ENCODE measurements at regions not wholly inside any gene's neighbourhood (a gene's known extent, or its start where the extent isn't known, plus 50 kb on each side); places are given as distances from the start of the nearest gene placed in this dataset.

- ChIA-PET CTCF (no interaction called here), POLR2A (ENCODE audit: unreplicated experiment) (no interaction called here)
- H3K9me3 ChIP-seq (ENCODE audit: low read length) = no peaks in the 10 kb centered on the region
- no peaks in the 10 kb centered on the region for H3F3A ChIP-seq (ENCODE audit: low read length, unreplicated experiment)
- no peak for ATAC-seq
- no peak overlapping the region for H2AFZ ChIP-seq (ENCODE audit: low read length)
- no peaks in the 10 kb centered on the region for H3K79me2 ChIP-seq (ENCODE audit: low read length)
- no peaks in the 10 kb centered on the region for H3K4me1 ChIP-seq (ENCODE audit: insufficient read depth, low read length)
- intact Hi-C loops (cut with micrococcal nuclease) = no loop called here
- TF ChIP-seq EZH2phosphoT487 (IDR thresholded peaks at IDR 0.05; ENCODE audit: borderline replicate concordance, low read length) (no peak), CTCF (conservative IDR thresholded peaks at IDR 0.05; ENCODE audit: low read depth, low read length) (no peak), EZH2 (IDR thresholded peaks at IDR 0.05; ENCODE audit: low read length, unreplicated experiment) (no peak)
- no peak overlapping the region for H3K4me3 ChIP-seq (ENCODE audit: low read length)
- H3K27me3 ChIP-seq (ENCODE audit: low read length) = peaks cover 87% of the 10 kb centered on the region
- H3K9ac ChIP-seq (ENCODE audit: low read length) = no peak overlapping the region
- H3K9me2 ChIP-seq (replicated peaks; ENCODE audit: low read length) = no peaks in the 10 kb centered on the region
- H3K36me3 ChIP-seq (ENCODE audit: low read depth, low read length) = no peaks in the 10 kb centered on the region
- no peak overlapping the region for H3K4me2 ChIP-seq (ENCODE audit: low read length)
- no peaks in the 10 kb centered on the region for H4K20me1 ChIP-seq (ENCODE audit: low read length)
- BruUV-seq (replicated peaks) = no TSS peak
- no peak for DNase-seq
- no peak overlapping the region for H3K27ac ChIP-seq (ENCODE audit: low read length)
Measured at GRCh38 chr12:112606611-112607365, 184.8 kb upstream of the RPH3A start.

DNA sequence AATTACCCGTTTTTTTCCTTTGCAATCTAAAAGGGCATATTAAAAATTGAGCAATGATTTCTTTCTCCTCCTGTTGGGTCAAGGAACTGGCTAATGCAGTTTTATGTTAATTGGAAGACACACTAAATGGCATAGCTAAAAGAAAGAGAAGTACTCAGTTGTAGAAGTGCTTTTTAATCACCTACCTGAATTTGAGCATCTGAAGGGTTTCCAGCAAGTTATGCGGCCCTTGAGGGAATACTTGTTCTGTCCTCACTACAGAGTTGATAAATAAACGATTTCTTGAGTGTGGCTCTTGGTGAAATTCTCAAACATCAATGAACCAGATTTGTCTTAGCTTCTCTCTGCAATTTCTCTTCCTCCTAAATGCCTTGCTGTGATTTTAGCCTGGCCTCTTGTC, 184.1 kb upstream of the RPH3A start:
- no peaks in the 10 kb centered on the region for H3K36me3 ChIP-seq (ENCODE audit: low read depth, low read length)
- no peak for ATAC-seq
- H2AFZ ChIP-seq (ENCODE audit: low read length) = no peak overlapping the region
- no TSS peak for BruUV-seq (replicated peaks)
- H3K27me3 ChIP-seq (ENCODE audit: low read length) = peaks cover 87% of the 10 kb centered on the region
- POLR2A ChIA-PET (ENCODE audit: unreplicated experiment) = interaction anchor here (0.5 kb wide), 1 partner anchor 153 kb away, joined by 4 read pairs; no protein-coding TSS in a partner anchor
- no peak overlapping the region for H3K27ac ChIP-seq (ENCODE audit: low read length)
- H3K9me3 ChIP-seq (ENCODE audit: low read length) = no peaks in the 10 kb centered on the region
- no peaks in the 10 kb centered on the region for H3F3A ChIP-seq (ENCODE audit: low read length, unreplicated experiment)
- H3K9me2 ChIP-seq (replicated peaks; ENCODE audit: low read length) = no peaks in the 10 kb centered on the region
- H3K4me2 ChIP-seq (ENCODE audit: low read length) = no peak overlapping the region
- intact Hi-C loops (cut with micrococcal nuclease) = no loop called here
- CTCF ChIA-PET = no interaction called here
- TF ChIP-seq CTCF (conservative IDR thresholded peaks at IDR 0.05; ENCODE audit: low read depth, low read length) (no peak), EZH2 (IDR thresholded peaks at IDR 0.05; ENCODE audit: low read length, unreplicated experiment) (no peak), EZH2phosphoT487 (IDR thresholded peaks at IDR 0.05; ENCODE audit: borderline replicate concordance, low read length) (no peak)
- no peak overlapping the region for H3K4me3 ChIP-seq (ENCODE audit: low read length)
- no peaks in the 10 kb centered on the region for H3K4me1 ChIP-seq (ENCODE audit: insufficient read depth, low read length)
- DNase-seq = no peak
- H3K9ac ChIP-seq (ENCODE audit: low read length) = no peak overlapping the region
- H3K79me2 ChIP-seq (ENCODE audit: low read length) = no peaks in the 10 kb centered on the region
- H4K20me1 ChIP-seq (ENCODE audit: low read length) = no peaks in the 10 kb centered on the region

DNA sequence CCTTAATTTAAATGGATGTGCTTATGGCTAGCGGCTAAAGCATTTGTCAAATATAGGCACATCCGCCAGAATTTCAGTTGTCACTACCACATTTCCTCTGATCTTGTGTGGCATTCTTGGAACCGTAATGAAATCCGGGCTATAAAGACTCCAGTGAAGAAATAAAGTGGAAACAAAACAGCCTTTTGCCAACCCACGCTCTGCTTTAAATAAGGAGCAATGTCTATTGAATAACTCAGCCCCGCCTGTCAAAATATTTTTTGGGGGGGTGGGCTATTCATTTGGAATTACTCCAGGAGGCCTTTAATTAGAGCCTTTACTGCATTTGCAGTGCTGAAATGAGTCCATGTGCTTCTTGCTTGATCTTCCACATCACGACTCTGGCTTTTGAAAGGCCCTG, 179.6 kb upstream of the RPH3A start:
- no peaks in the 10 kb centered on the region for H4K20me1 ChIP-seq (ENCODE audit: low read length)
- DNase-seq = no peak
- H3K36me3 ChIP-seq (ENCODE audit: low read depth, low read length) = no peaks in the 10 kb centered on the region
- no peaks in the 10 kb centered on the region for H3F3A ChIP-seq (ENCODE audit: low read length, unreplicated experiment)
- no peak overlapping the region for H2AFZ ChIP-seq (ENCODE audit: low read length)
- H3K79me2 ChIP-seq (ENCODE audit: low read length) = no peaks in the 10 kb centered on the region
- no peak for TF ChIP-seq EZH2phosphoT487 (IDR thresholded peaks at IDR 0.05; ENCODE audit: borderline replicate concordance, low read length)
- no peak for TF ChIP-seq CTCF (conservative IDR thresholded peaks at IDR 0.05; ENCODE audit: low read depth, low read length)
- TF ChIP-seq EZH2 (IDR thresholded peaks at IDR 0.05; ENCODE audit: low read length, unreplicated experiment) = no peak
- CTCF ChIA-PET = no interaction called here
- no TSS peak for BruUV-seq (replicated peaks)
- POLR2A ChIA-PET (ENCODE audit: unreplicated experiment) = no interaction called here
- H3K27me3 ChIP-seq (ENCODE audit: low read length) = peaks cover 88% of the 10 kb centered on the region
- no peaks in the 10 kb centered on the region for H3K9me2 ChIP-seq (replicated peaks; ENCODE audit: low read length)
- H3K9ac ChIP-seq (ENCODE audit: low read length) = no peak overlapping the region
- no peak overlapping the region for H3K4me3 ChIP-seq (ENCODE audit: low read length)
- no peak overlapping the region for H3K27ac ChIP-seq (ENCODE audit: low read length)
- intact Hi-C loops (cut with micrococcal nuclease) = no loop called here
- no peak for ATAC-seq
- no peaks in the 10 kb centered on the region for H3K4me1 ChIP-seq (ENCODE audit: insufficient read depth, low read length)
- no peak overlapping the region for H3K4me2 ChIP-seq (ENCODE audit: low read length)
- H3K9me3 ChIP-seq (ENCODE audit: low read length) = no peaks in the 10 kb centered on the region

Measured in PC-3 (cell line).